ENCODE measurements at regions not wholly inside any gene's neighbourhood (a gene's known extent, or its start where the extent isn't known, plus 50 kb on each side); places are given as distances from the start of the nearest gene placed in this dataset.

DNA sequence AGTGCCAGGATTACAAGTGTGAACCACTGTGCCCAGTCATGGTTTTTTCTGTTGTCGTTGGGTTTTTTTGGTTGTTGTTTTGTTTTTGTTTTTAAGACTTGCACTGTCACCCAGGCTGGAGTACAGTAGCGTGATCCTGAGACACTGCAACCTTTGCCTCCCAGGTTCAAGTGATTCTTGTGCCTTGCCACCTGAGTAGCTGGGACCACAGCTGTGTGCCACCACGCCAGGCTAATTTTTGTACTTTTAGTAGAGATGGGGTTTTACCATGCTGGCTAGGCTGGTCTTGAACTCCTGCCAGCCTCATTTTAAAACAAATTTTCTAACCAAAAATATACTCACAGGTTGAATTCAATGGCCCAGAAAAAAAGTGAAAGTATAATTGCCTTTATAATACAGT is 174.1 kb downstream of the AHR start:
- H3K27me3 ChIP-seq (ENCODE audit: insufficient read depth, low read length): no peaks in the 10 kb centered on the region
- no peaks in the 10 kb centered on the region for H3K36me3 ChIP-seq (ENCODE audit: insufficient read depth, low read length)
- no peaks in the 10 kb centered on the region for H3K4me1 ChIP-seq (ENCODE audit: insufficient read depth, low read length)
- no peaks in the 10 kb centered on the region for H3K9me3 ChIP-seq (ENCODE audit: low read length)
- H3K4me3 ChIP-seq (ENCODE audit: low read length): no peak overlapping the region
- no peak overlapping the region for H2AFZ ChIP-seq (ENCODE audit: low read depth, low read length)

DNA sequence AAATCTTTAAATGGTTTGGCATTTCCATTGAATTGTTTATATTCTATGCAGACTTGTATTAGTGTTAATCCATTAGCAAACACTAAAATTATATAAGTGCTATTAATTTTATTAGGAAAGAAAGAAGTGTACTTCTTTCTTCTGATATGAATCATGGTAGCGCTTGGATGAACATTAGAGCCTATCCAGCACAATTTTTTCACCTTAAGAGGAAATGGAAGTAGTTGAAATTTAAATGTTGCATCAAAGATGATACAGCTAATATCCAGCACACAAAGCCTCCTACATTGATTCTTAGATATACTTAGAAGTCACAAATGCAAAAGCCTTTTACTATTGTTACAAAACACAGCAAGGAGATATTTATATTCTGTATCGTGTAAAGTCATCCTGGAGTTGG is 174.5 kb downstream of the AHR start:
- Histone ChIP-seq H3K4me1 (ENCODE audit: insufficient read depth, low read length) (no peaks in the 10 kb centered on the region), H2AFZ (ENCODE audit: low read depth, low read length) (no peak overlapping the region), H3K9me3 (ENCODE audit: low read length) (no peaks in the 10 kb centered on the region), H3K36me3 (ENCODE audit: insufficient read depth, low read length) (no peaks in the 10 kb centered on the region), H3K4me3 (ENCODE audit: low read length) (no peak overlapping the region), H3K27me3 (ENCODE audit: insufficient read depth, low read length) (no peaks in the 10 kb centered on the region)

DNA sequence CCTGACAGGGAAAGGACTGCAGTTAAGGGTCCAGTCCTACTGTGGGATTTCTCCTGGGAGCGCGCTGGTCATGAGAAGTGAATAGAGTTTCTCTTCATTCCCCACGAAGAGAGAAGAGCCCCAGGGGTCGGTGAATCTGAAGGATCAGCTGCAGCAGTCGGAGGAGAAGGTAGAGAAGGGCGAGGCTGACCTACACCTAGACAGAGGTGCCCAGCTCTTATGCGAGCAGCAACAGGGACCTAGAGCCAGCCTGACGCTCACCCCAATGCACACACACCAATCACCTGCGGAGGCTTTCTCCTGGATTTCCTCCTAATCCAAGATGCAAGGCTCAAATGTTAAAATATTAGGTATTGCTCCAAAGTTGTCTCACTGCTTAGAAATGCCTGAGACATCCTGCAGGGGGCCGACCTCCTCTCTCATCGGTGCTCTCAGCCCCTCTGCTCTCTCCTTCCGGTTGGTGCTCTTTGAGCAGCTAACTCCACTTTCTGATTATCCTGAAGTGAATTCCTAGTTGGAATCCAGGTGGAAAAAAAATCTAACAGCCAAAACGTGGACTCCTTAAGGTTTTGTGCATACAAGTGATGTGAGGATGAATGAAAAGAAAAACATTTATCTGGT is 176.4 kb downstream of the AHR start:
- Histone ChIP-seq H3K27me3 (ENCODE audit: insufficient read depth, low read length) (no peaks in the 10 kb centered on the region), H2AFZ (ENCODE audit: low read depth, low read length) (no peak overlapping the region), H3K4me3 (ENCODE audit: low read length) (no peak overlapping the region), H3K9me3 (ENCODE audit: low read length) (no peaks in the 10 kb centered on the region), H3K4me1 (ENCODE audit: insufficient read depth, low read length) (no peaks in the 10 kb centered on the region), H3K36me3 (ENCODE audit: insufficient read depth, low read length) (no peaks in the 10 kb centered on the region)

DNA sequence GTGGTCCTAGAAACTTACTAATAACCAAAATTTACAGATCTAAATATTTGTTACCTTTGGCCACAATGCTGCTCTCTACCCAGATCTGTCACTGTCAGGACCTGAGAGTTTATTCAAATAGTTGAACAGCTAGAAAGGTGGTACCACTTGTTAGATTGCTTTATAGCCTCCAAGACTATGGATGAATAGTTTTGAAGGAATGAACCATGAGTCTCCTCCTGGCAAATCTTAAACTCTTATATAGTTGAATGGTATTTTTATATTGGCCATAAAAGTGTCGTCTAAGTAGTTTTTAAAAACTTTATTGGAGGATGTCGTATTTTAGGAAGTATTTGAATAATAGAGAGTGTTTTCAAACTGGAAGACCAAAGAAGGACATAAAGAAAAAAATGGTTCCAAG is 178.7 kb downstream of the AHR start:
- Histone ChIP-seq H3K27me3 (ENCODE audit: insufficient read depth, low read length) (no peaks in the 10 kb centered on the region), H2AFZ (ENCODE audit: low read depth, low read length) (no peak overlapping the region), H3K36me3 (ENCODE audit: insufficient read depth, low read length) (no peaks in the 10 kb centered on the region), H3K4me3 (ENCODE audit: low read length) (no peak overlapping the region), H3K9me3 (ENCODE audit: low read length) (no peaks in the 10 kb centered on the region), H3K4me1 (ENCODE audit: insufficient read depth, low read length) (no peaks in the 10 kb centered on the region)

DNA sequence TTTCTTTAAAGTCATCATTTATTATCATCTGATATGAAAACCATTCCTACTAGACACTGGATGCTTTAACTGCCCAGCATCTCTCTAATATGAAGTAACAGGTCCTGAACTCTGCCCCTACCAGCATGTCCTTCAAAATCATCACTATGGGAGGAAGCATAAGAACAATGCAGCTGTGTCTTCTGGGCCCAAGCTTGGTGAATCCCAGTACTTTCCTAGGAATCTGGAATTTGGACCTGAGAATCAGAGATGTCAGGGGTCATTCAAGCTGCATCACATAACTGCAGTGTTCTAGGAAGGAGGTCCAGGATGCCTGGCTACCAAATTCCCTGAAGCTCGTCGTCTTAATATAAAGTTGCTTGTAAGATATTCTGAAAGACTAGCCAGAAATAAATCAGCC is 182.7 kb downstream of the AHR start:
- Histone ChIP-seq H3K4me1 (ENCODE audit: insufficient read depth, low read length) (no peaks in the 10 kb centered on the region), H2AFZ (ENCODE audit: low read depth, low read length) (no peak overlapping the region), H3K9me3 (ENCODE audit: low read length) (no peaks in the 10 kb centered on the region)

DNA sequence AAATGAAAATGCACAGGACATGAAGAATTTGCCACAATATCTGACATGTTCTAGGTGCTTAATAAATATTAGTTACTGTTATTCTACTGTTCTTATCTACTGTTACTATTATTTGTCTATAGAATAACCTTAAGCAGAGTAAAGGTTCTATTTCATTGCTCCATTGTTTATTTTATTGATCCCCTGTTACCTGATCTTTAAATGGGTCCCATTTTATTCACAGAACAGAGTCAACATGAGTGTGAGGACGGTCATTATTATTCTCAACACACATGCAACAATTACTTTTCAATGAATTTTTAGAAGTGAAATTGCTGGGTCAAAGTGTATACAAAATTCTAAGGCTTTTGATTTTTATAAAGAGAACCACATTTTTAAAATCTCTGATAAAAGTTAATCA is 186.9 kb downstream of the AHR start:
- Histone ChIP-seq H3K36me3 (ENCODE audit: insufficient read depth, low read length) (no peaks in the 10 kb centered on the region), H3K4me3 (ENCODE audit: low read length) (no peak overlapping the region), H3K27me3 (ENCODE audit: insufficient read depth, low read length) (no peaks in the 10 kb centered on the region), H2AFZ (ENCODE audit: low read depth, low read length) (no peak overlapping the region), H3K4me1 (ENCODE audit: insufficient read depth, low read length) (no peaks in the 10 kb centered on the region), H3K9me3 (ENCODE audit: low read length) (no peaks in the 10 kb centered on the region)

More for the DNA sequence above, 182.7 kb downstream of the AHR start:
- Histone ChIP-seq H3K36me3 (ENCODE audit: insufficient read depth, low read length) (no peaks in the 10 kb centered on the region), H3K27me3 (ENCODE audit: insufficient read depth, low read length) (no peaks in the 10 kb centered on the region), H3K4me3 (ENCODE audit: low read length) (no peak overlapping the region)

DNA sequence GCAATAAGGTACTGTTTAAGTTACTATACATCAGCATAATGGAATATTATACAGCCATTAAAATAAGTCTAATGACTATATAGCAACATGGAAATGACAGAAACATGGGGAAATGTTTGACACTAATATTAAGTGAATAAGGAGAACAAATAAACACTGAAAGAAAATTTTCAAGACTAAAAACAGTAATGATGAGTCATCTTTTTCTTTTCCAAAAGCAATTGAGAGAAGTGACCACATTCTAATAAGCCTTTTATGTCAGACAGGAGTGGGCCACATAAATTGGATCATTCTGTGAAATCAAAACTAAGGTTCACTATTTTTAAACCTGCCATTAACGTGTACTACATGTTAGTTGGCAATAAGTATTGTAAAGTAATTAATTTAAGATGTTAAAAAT is 187.5 kb downstream of the AHR start:
- Histone ChIP-seq H3K27me3 (ENCODE audit: insufficient read depth, low read length) (no peaks in the 10 kb centered on the region), H3K4me1 (ENCODE audit: insufficient read depth, low read length) (no peaks in the 10 kb centered on the region), H3K9me3 (ENCODE audit: low read length) (no peaks in the 10 kb centered on the region), H3K4me3 (ENCODE audit: low read length) (no peak overlapping the region), H3K36me3 (ENCODE audit: insufficient read depth, low read length) (no peaks in the 10 kb centered on the region), H2AFZ (ENCODE audit: low read depth, low read length) (no peak overlapping the region)

DNA sequence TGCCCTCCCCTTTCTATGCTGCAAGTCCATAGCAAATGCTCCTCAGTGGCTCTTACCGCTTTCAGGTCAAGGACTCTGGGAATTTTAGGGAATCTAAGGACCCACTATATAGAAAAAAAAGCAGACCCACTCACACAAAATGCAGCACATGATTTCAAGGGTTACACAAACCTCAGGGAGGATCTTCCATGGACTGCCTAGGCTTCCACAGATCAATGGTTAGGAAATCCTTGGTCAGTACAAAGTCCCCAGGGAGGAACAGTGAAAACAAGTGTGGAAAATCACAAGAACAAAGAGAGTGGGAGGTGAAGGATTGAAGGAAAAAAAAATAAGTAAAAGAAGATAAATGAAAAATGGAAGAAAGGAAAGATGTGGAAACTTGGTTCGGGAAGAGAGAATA is 188.4 kb downstream of the AHR start:
- H3K9me3 ChIP-seq (ENCODE audit: low read length): no peaks in the 10 kb centered on the region
- H2AFZ ChIP-seq (ENCODE audit: low read depth, low read length): no peak overlapping the region
- no peaks in the 10 kb centered on the region for H3K4me1 ChIP-seq (ENCODE audit: insufficient read depth, low read length)
- no peak overlapping the region for H3K4me3 ChIP-seq (ENCODE audit: low read length)
- no peaks in the 10 kb centered on the region for H3K27me3 ChIP-seq (ENCODE audit: insufficient read depth, low read length)
- no peaks in the 10 kb centered on the region for H3K36me3 ChIP-seq (ENCODE audit: insufficient read depth, low read length)

DNA sequence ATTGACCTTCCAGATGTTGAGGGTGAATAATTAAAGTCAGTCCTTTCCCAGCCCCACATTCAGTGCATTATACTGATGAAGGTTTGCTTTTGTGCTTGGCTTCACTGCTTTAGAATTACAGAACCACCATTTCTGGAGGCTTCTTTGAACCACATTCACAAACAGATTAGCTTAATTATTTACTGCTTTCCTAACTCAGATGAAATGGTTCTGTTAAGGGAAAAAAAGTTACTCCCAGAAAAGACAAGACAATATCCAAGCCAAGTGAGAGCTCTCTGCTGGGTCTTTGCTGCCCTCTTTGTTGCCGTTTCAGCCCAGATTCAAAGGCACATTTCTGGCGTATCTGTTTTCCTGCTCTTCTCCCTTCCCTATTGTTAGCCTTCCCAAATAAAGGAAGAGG is 188.9 kb downstream of the AHR start:
- Histone ChIP-seq H3K27me3 (ENCODE audit: insufficient read depth, low read length) (no peaks in the 10 kb centered on the region), H2AFZ (ENCODE audit: low read depth, low read length) (no peak overlapping the region), H3K9me3 (ENCODE audit: low read length) (no peaks in the 10 kb centered on the region), H3K4me3 (ENCODE audit: low read length) (no peak overlapping the region), H3K36me3 (ENCODE audit: insufficient read depth, low read length) (no peaks in the 10 kb centered on the region), H3K4me1 (ENCODE audit: insufficient read depth, low read length) (no peaks in the 10 kb centered on the region)

DNA sequence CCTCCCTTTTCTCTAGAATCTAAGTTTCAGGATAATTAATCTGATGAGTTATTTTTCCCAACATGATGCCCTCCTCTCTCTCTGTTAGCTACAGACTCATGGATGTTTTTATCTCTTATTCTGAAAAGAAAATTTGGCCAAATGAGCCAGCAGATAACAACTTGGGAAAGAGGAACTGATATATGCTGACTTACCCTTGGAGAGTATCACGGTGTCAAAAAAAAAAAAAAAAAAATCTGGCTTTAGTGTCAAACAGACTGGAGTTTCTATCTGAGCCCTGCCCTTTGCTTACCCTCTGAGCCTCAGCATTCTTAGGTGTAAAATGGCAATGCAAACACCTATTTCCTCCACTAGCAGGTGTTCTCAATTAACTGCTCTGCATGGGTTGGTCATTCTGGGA is 190.4 kb downstream of the AHR start:
- no peak overlapping the region for H2AFZ ChIP-seq (ENCODE audit: low read depth, low read length)
- H3K4me3 ChIP-seq (ENCODE audit: low read length): no peak overlapping the region
- no peaks in the 10 kb centered on the region for H3K27me3 ChIP-seq (ENCODE audit: insufficient read depth, low read length)
- no peaks in the 10 kb centered on the region for H3K9me3 ChIP-seq (ENCODE audit: low read length)
- no peaks in the 10 kb centered on the region for H3K36me3 ChIP-seq (ENCODE audit: insufficient read depth, low read length)
- no peaks in the 10 kb centered on the region for H3K4me1 ChIP-seq (ENCODE audit: insufficient read depth, low read length)

DNA sequence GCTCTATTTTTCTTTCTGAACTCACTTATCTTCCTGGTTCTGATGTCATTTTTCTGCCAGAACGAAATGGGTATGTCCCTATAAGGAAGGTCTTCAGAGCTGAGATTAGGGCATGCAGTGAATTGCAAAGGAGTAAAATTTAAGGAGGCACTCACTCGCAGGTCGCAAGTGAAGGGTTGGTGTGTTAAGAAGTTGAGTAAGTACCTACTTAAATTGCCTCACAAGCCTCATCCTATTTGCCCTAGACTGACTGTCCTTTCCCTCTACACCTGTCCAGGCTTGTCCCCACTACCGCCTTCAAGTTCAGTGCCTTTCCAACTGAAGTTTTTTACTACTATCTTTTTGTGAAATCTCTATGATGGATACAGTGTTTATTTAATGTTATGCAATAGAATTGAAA is 191.5 kb downstream of the AHR start:
- Histone ChIP-seq H2AFZ (ENCODE audit: low read depth, low read length) (no peak overlapping the region), H3K27me3 (ENCODE audit: insufficient read depth, low read length) (no peaks in the 10 kb centered on the region), H3K4me1 (ENCODE audit: insufficient read depth, low read length) (no peaks in the 10 kb centered on the region), H3K9me3 (ENCODE audit: low read length) (no peaks in the 10 kb centered on the region), H3K36me3 (ENCODE audit: insufficient read depth, low read length) (no peaks in the 10 kb centered on the region), H3K4me3 (ENCODE audit: low read length) (no peak overlapping the region)

DNA sequence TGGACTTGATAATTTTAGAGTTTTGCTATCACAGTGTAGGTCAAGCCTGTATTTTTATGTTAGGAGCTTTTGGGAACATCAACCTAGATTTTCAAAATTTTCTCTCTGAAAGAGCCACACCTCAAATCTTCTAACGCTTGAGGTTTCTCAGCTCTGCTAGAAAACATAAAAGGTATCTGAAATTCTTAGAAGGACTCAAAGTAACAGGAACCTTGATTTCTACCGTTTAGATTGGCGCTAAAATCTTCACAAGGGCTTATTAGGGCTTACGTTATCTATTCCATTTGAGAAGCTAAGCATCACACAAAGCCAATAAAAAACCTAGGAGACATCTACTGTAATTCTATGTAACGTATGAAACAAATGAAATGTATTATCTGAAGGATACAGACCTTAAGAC is 192.4 kb downstream of the AHR start:
- Histone ChIP-seq H3K4me1 (ENCODE audit: insufficient read depth, low read length) (no peaks in the 10 kb centered on the region), H3K9me3 (ENCODE audit: low read length) (no peaks in the 10 kb centered on the region), H3K27me3 (ENCODE audit: insufficient read depth, low read length) (no peaks in the 10 kb centered on the region), H3K36me3 (ENCODE audit: insufficient read depth, low read length) (no peaks in the 10 kb centered on the region), H2AFZ (ENCODE audit: low read depth, low read length) (no peak overlapping the region), H3K4me3 (ENCODE audit: low read length) (no peak overlapping the region)

DNA sequence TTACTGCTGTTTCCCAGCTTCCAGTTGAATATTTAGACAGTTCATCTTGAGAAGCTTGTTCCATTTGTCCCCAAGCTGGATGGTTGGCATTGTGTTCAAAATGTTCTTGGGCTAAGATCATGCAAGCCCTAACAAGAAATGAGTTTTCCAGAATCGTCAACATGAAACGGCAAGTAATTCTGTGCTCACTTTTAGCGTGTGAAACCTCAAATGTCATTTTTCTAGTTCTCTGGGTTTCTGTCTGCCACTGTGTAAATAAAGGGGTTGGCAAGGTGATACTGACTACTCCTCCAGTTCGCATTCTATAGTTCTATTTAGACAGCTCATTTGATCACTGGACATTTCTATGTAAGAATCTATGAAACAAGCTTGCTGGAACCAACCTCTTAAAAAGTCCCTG is 194.0 kb downstream of the AHR start:
- no peaks in the 10 kb centered on the region for H3K9me3 ChIP-seq (ENCODE audit: low read length)
- H3K4me3 ChIP-seq (ENCODE audit: low read length): no peak overlapping the region
- no peaks in the 10 kb centered on the region for H3K36me3 ChIP-seq (ENCODE audit: insufficient read depth, low read length)
- no peak overlapping the region for H2AFZ ChIP-seq (ENCODE audit: low read depth, low read length)
- no peaks in the 10 kb centered on the region for H3K27me3 ChIP-seq (ENCODE audit: insufficient read depth, low read length)
- H3K4me1 ChIP-seq (ENCODE audit: insufficient read depth, low read length): no peaks in the 10 kb centered on the region

DNA sequence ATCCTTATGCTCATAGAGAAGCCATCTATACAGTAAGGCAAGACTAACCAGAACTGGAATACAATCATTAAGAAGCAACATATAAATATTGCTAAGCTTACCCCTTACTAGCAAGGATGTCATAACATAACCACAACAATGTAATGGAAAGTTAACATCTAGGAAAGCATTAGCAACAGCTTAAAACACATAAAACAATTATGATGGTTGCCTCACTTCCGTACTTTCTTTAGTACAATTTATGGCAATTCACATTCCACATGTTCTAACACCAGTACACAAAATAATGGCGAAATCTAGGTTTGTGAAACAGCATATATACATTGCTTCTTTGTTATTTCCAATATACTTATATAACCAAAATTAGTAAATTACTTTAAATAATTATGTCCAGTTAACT is 195.0 kb downstream of the AHR start:
- no peak overlapping the region for H2AFZ ChIP-seq (ENCODE audit: low read depth, low read length)
- no peaks in the 10 kb centered on the region for H3K4me1 ChIP-seq (ENCODE audit: insufficient read depth, low read length)
- H3K9me3 ChIP-seq (ENCODE audit: low read length): no peaks in the 10 kb centered on the region
- H3K27me3 ChIP-seq (ENCODE audit: insufficient read depth, low read length): no peaks in the 10 kb centered on the region
- no peak overlapping the region for H3K4me3 ChIP-seq (ENCODE audit: low read length)
- H3K36me3 ChIP-seq (ENCODE audit: insufficient read depth, low read length): no peaks in the 10 kb centered on the region

All from neuron (in vitro differentiated cells).